Activated CD4-positive, CD25-positive, alpha-beta regulatory T cell treated with anti-CD3 and anti-CD28 coated beads, Interleukin-2, amount 50 U/mL, for 16 hours (primary cell): ENCODE measurements at regions not wholly inside any gene's neighbourhood (a gene's known extent, or its start where the extent isn't known, plus 50 kb on each side); places are given as distances from the start of the nearest gene placed in this dataset.
"Not testable (repeated sequence)": the region's sequence is repeated elsewhere in the genome, so short reads cannot be mapped to it uniquely, and the experiment has no call there.

Experiments
- DNase-seq: peaks from one replicate; pipeline ENCODE4 v3.0.0-alpha.2; 2020; ENCODE audit warnings: low read depth, low spot score

- DNase-seq, result not testable (repeated sequence)
These were observed 605.9 kb downstream of the KCNT2 start for GRCh38 chr1:196002296-196002695.

GRCh38 chr1:196001188-196001587, 607.1 kb downstream of the KCNT2 start:
- no peak for DNase-seq

GRCh38 chr1:195999022-195999421, 609.2 kb downstream of the KCNT2 start:
- no peak for DNase-seq

- no peak for DNase-seq
These were observed 626.6 kb downstream of the KCNT2 start for GRCh38 chr1:195981448-195982139.

- no peak for DNase-seq
These were observed 628.6 kb downstream of the KCNT2 start for GRCh38 chr1:195979646-195980045.

GRCh38 chr1:195973311-195973904, 634.8 kb downstream of the KCNT2 start:
- DNase-seq, result no peak

- DNase-seq, result no peak
These were observed 636.7 kb downstream of the KCNT2 start for GRCh38 chr1:195971589-195971988.

- DNase-seq, result no peak
These were observed 638.0 kb downstream of the KCNT2 start for GRCh38 chr1:195970209-195970608.

- DNase-seq, result no peak
These were observed 642.8 kb downstream of the KCNT2 start for GRCh38 chr1:195965475-195965874.

- DNase-seq, result no peak
These were observed 643.2 kb downstream of the KCNT2 start for GRCh38 chr1:195965036-195965435.

GRCh38 chr1:195964516-195964915, 643.7 kb downstream of the KCNT2 start:
- DNase-seq, result no peak

GRCh38 chr1:195962051-195962450, 646.2 kb downstream of the KCNT2 start:
- no peak for DNase-seq

GRCh38 chr1:195960580-195960979, 647.7 kb downstream of the KCNT2 start:
- no peak for DNase-seq

GRCh38 chr1:195958131-195958530, 650.1 kb downstream of the KCNT2 start:
- no peak for DNase-seq

GRCh38 chr1:195956845-195957244, 651.4 kb downstream of the KCNT2 start:
- DNase-seq, result no peak

- no peak for DNase-seq
These were observed 653.4 kb downstream of the KCNT2 start for GRCh38 chr1:195954848-195955247.

- no peak for DNase-seq
These were observed 656.9 kb downstream of the KCNT2 start for GRCh38 chr1:195951313-195951712.

GRCh38 chr1:195948123-195948895, 659.9 kb downstream of the KCNT2 start:
- DNase-seq, result no peak

GRCh38 chr1:195946500-195946899, 661.7 kb downstream of the KCNT2 start:
- DNase-seq, result no peak

- DNase-seq, result no peak
These were observed 666.4 kb downstream of the KCNT2 start for GRCh38 chr1:195941795-195942194.

- no peak for DNase-seq
These were observed 666.9 kb downstream of the KCNT2 start for GRCh38 chr1:195941314-195941713.

- DNase-seq, result no peak
These were observed 668.4 kb downstream of the KCNT2 start for GRCh38 chr1:195939844-195940243.
